ENCODE measurements at regions not wholly inside any gene's neighbourhood (a gene's known extent, or its start where the extent isn't known, plus 50 kb on each side); places are given as distances from the start of the nearest gene placed in this dataset.

DNA sequence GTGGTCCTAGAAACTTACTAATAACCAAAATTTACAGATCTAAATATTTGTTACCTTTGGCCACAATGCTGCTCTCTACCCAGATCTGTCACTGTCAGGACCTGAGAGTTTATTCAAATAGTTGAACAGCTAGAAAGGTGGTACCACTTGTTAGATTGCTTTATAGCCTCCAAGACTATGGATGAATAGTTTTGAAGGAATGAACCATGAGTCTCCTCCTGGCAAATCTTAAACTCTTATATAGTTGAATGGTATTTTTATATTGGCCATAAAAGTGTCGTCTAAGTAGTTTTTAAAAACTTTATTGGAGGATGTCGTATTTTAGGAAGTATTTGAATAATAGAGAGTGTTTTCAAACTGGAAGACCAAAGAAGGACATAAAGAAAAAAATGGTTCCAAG is 178.7 kb downstream of the AHR start:
- TF ChIP-seq CTCF (IDR thresholded peaks at IDR 0.05; ENCODE audit: low read depth, low read length), result no peak

GRCh38 chr7:17481118-17481517 is 182.7 kb downstream of the AHR start:
- no peak overlapping the region for H3K4me3 ChIP-seq (ENCODE audit: low read depth, low read length)
- no peak for TF ChIP-seq CTCF (IDR thresholded peaks at IDR 0.05; ENCODE audit: low read depth, low read length)

More for the DNA sequence above, 178.7 kb downstream of the AHR start:
- no peak overlapping the region for H3K4me3 ChIP-seq (ENCODE audit: low read depth, low read length)

DNA sequence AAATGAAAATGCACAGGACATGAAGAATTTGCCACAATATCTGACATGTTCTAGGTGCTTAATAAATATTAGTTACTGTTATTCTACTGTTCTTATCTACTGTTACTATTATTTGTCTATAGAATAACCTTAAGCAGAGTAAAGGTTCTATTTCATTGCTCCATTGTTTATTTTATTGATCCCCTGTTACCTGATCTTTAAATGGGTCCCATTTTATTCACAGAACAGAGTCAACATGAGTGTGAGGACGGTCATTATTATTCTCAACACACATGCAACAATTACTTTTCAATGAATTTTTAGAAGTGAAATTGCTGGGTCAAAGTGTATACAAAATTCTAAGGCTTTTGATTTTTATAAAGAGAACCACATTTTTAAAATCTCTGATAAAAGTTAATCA is 186.9 kb downstream of the AHR start:
- H3K4me3 ChIP-seq (ENCODE audit: low read depth, low read length), result no peak overlapping the region
- no peak for TF ChIP-seq CTCF (IDR thresholded peaks at IDR 0.05; ENCODE audit: low read depth, low read length)

DNA sequence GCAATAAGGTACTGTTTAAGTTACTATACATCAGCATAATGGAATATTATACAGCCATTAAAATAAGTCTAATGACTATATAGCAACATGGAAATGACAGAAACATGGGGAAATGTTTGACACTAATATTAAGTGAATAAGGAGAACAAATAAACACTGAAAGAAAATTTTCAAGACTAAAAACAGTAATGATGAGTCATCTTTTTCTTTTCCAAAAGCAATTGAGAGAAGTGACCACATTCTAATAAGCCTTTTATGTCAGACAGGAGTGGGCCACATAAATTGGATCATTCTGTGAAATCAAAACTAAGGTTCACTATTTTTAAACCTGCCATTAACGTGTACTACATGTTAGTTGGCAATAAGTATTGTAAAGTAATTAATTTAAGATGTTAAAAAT is 187.5 kb downstream of the AHR start:
- H3K4me3 ChIP-seq (ENCODE audit: low read depth, low read length), result no peak overlapping the region
- TF ChIP-seq CTCF (IDR thresholded peaks at IDR 0.05; ENCODE audit: low read depth, low read length), result no peak

DNA sequence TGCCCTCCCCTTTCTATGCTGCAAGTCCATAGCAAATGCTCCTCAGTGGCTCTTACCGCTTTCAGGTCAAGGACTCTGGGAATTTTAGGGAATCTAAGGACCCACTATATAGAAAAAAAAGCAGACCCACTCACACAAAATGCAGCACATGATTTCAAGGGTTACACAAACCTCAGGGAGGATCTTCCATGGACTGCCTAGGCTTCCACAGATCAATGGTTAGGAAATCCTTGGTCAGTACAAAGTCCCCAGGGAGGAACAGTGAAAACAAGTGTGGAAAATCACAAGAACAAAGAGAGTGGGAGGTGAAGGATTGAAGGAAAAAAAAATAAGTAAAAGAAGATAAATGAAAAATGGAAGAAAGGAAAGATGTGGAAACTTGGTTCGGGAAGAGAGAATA is 188.4 kb downstream of the AHR start:
- TF ChIP-seq CTCF (IDR thresholded peaks at IDR 0.05; ENCODE audit: low read depth, low read length), result no peak
- H3K4me3 ChIP-seq (ENCODE audit: low read depth, low read length), result no peak overlapping the region

GRCh38 chr7:17487343-17487742 is 188.9 kb downstream of the AHR start:
- TF ChIP-seq CTCF (IDR thresholded peaks at IDR 0.05; ENCODE audit: low read depth, low read length), result no peak
- H3K4me3 ChIP-seq (ENCODE audit: low read depth, low read length), result no peak overlapping the region

GRCh38 chr7:17488829-17489228 is 190.4 kb downstream of the AHR start:
- no peak overlapping the region for H3K4me3 ChIP-seq (ENCODE audit: low read depth, low read length)
- TF ChIP-seq CTCF (IDR thresholded peaks at IDR 0.05; ENCODE audit: low read depth, low read length), result no peak
